GM19455 (cell line): ENCODE measurements at regions not wholly inside any gene's neighbourhood (a gene's known extent, or its start where the extent isn't known, plus 50 kb on each side); places are given as distances from the start of the nearest gene placed in this dataset.

Source experiments
- ATAC-seq: cut with Tn5 transposase; IDR thresholded peaks from one replicate; pipeline ENCODE4 v1.9.1; 2021; ENCODE audit not compliant: unreplicated experiment

- no peak for ATAC-seq
Observed at GRCh38 chr18:34632321-34632720, 77.8 kb upstream of the DTNA start.

- ATAC-seq = no peak
Observed at GRCh38 chr18:34633368-34633767, 76.7 kb upstream of the DTNA start.

- ATAC-seq = no peak
Observed at GRCh38 chr18:34637094-34637801, 72.8 kb upstream of the DTNA start.

GRCh38 chr18:34639687-34640086 is 70.4 kb upstream of the DTNA start:
- ATAC-seq = no peak

GRCh38 chr18:34640276-34640675 is 69.8 kb upstream of the DTNA start:
- ATAC-seq = no peak

- ATAC-seq = no peak
Observed at GRCh38 chr18:34643989-34644388, 66.1 kb upstream of the DTNA start.

GRCh38 chr18:34647251-34647650 is 62.8 kb upstream of the DTNA start:
- peak; percentile 90 for ATAC-seq

- ATAC-seq = no peak
Observed at GRCh38 chr18:34648269-34648985, 61.7 kb upstream of the DTNA start.

GRCh38 chr18:34649080-34649479 is 61.0 kb upstream of the DTNA start:
- ATAC-seq = no peak

- no peak for ATAC-seq
Observed at GRCh38 chr18:34650121-34650545, 60.0 kb upstream of the DTNA start.

GRCh38 chr18:34651586-34652369 is 58.3 kb upstream of the DTNA start:
- no peak for ATAC-seq

- no peak for ATAC-seq
Observed at GRCh38 chr18:34655131-34655530, 55.0 kb upstream of the DTNA start.

- ATAC-seq = no peak
Observed at GRCh38 chr18:34657860-34658500, 52.1 kb upstream of the DTNA start.

- no peak for ATAC-seq
Observed at GRCh38 chr18:34659579-34660517, 50.2 kb upstream of the DTNA start.
